ENCODE measurements at regions not wholly inside any gene's neighbourhood (a gene's known extent, or its start where the extent isn't known, plus 50 kb on each side); places are given as distances from the start of the nearest gene placed in this dataset.
"Not testable (repeated sequence)": the region's sequence is repeated elsewhere in the genome, so short reads cannot be mapped to it uniquely, and the experiment has no call there.

DNA sequence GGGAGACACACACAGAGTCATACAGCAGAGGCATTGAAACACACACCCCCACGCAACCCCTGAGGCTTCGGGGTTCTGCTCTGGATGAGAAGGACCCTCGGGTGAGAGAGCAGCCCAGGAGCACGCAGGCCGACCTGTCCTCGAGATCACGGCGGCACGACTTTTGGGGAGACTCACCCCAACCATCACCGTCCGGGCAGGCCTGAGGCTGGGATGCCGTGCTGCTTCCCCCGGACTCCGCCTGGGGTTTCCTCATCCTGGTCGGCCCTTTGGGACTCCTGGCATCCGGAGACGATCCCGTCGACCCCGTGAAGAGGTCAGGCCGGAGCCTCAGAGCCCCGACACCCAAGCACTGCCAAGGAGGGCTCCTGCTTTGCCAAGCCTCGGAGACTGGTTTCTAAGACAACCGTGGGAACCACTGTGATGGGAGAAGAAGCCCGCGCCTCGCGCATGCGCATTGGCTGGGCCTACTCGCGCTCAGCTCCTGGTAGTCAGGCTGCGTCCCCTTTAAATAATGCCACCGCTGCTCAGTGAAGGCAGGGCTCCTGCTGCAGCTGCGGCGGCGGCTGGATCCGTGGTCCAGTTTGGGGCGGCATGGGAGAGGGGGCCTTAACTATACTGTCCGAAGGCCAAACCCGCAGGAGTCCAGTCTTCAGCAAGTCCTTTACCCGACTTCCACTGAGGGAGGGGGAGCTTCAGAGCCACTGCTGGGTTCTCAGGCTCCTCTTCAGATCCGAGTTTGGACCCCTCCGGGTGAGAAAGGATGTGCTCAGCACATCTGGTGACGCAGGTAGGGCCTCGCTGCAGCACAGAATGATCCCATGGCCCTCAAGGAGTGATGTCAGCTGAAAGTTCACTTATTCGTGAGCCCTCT, 171.4 kb upstream of the ZNF337 start:
- peaks cover 33% of the 10 kb centered on the region for H3K4me1 Mint-ChIP-seq
- H3K4me3 Mint-ChIP-seq, result peak overlapping the region; percentile 63
- peaks cover 14% of the 10 kb centered on the region for H3K9me3 Mint-ChIP-seq
- H3K36me3 Mint-ChIP-seq (ENCODE audit: low read depth), result no peaks in the 10 kb centered on the region
- H3K27ac Mint-ChIP-seq, result no peak overlapping the region
- peak; percentile 75 for DNase-seq
- TF ChIP-seq, protein P1, sequence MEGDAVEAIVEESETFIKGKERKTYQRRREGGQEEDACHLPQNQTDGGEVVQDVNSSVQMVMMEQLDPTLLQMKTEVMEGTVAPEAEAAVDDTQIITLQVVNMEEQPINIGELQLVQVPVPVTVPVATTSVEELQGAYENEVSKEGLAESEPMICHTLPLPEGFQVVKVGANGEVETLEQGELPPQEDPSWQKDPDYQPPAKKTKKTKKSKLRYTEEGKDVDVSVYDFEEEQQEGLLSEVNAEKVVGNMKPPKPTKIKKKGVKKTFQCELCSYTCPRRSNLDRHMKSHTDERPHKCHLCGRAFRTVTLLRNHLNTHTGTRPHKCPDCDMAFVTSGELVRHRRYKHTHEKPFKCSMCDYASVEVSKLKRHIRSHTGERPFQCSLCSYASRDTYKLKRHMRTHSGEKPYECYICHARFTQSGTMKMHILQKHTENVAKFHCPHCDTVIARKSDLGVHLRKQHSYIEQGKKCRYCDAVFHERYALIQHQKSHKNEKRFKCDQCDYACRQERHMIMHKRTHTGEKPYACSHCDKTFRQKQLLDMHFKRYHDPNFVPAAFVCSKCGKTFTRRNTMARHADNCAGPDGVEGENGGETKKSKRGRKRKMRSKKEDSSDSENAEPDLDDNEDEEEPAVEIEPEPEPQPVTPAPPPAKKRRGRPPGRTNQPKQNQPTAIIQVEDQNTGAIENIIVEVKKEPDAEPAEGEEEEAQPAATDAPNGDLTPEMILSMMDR (IDR thresholded peaks at IDR 0.05), result no peak
- peaks cover 67% of the 10 kb centered on the region for H3K27me3 Mint-ChIP-seq (ENCODE audit: low read depth, poor library complexity)

DNA sequence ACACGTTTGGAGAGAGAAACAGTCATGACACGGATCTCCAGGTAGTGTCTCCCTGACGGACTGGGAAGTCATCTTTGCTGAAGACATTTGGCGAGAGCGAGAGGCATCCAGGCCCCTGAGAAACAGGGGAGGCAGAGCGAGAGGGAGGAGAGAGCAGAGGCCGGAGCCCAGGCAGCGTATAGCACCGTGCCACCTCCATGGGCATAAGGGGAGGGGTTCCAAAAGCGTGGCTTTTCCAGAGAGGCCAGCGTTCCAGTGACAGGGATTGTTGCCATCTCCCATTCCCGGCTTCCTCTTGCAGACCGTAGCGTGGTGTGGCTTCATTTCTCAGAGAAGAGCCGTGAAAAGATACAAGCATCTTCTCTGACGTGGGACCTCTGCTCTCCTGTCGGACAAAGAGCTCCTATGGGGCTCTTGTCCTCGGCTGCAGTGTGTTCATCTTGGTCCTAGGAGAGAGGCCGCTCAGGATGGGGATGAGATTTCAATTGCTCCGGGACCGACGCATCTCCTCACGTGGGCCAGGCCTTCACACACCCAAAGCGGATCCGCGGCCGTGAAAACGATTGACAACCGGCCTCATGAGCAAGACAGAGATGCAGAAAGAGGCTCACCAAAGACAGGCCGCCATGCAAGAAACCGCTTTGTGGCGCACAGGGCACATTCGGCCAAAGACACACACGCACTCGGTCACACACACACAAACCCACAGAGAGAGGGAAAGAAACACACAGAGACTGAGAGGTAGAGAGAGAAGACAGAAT, 170.5 kb upstream of the ZNF337 start:
- Mint-ChIP-seq H3K27me3 (ENCODE audit: low read depth, poor library complexity) (peaks cover 75% of the 10 kb centered on the region), H3K9me3 (peaks cover 14% of the 10 kb centered on the region), H3K4me3 (peak overlapping the region; percentile 63), H3K4me1 (peaks cover 41% of the 10 kb centered on the region)
- DNase-seq; H3K27ac Mint-ChIP-seq; H3K36me3 Mint-ChIP-seq (ENCODE audit: low read depth): not testable (repeated sequence)

DNA sequence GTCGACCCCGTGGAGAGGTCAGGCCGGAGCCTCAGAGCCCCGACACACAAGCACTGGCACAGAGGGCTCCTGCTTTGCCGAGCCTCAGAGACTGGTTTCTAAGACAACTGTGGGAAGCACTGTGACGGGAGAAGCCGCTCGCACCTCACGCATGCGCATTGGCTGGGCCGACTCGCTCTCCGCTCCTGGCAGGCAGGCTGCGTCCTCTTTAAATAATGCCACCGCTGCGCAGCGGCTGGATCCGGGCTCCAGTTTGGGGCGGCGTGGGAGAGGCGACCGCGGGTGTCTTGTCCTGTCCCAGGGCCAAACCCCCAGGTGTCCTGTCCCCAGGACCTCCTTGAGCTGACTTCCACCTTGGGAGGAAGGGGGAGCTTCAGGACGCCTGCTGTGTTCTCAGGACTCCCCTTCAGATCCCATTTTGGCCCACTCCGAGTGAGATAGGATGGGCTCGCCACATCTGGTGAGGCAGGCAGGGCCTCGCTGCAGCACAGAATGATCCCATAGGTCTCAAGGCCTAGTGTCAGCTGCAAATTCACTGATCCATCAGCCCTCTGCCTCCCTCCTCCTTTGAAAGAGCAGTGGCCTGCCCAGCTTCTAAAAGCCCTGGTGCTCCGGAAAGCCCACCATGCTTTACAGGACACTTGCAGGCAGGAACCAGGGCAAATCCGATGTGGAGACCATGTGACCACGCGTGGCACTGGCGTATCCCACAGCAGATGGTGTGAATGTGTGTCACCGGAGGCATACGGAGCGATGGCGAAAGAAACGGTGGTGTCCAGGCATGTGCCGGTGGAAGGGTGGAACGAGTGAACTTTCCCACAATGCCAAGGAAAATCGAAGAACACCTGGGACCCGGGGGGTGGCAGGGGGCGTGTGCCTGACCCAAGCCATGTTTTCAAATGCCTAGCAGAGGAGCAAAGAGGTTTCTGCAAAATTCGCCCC, 169.3 kb upstream of the ZNF337 start:
- no peaks in the 10 kb centered on the region for H3K36me3 Mint-ChIP-seq (ENCODE audit: low read depth)
- H3K27ac Mint-ChIP-seq, result no peak overlapping the region
- H3K4me1 Mint-ChIP-seq, result peaks cover 50% of the 10 kb centered on the region
- peak; percentile 78 for DNase-seq
- TF ChIP-seq, protein P1 (IDR thresholded peaks at IDR 0.05), result no peak
- peaks cover 82% of the 10 kb centered on the region for H3K27me3 Mint-ChIP-seq (ENCODE audit: low read depth, poor library complexity)
- H3K4me3 Mint-ChIP-seq, result peak overlapping the region; percentile 69
- H3K9me3 Mint-ChIP-seq, result peaks cover 14% of the 10 kb centered on the region

DNA sequence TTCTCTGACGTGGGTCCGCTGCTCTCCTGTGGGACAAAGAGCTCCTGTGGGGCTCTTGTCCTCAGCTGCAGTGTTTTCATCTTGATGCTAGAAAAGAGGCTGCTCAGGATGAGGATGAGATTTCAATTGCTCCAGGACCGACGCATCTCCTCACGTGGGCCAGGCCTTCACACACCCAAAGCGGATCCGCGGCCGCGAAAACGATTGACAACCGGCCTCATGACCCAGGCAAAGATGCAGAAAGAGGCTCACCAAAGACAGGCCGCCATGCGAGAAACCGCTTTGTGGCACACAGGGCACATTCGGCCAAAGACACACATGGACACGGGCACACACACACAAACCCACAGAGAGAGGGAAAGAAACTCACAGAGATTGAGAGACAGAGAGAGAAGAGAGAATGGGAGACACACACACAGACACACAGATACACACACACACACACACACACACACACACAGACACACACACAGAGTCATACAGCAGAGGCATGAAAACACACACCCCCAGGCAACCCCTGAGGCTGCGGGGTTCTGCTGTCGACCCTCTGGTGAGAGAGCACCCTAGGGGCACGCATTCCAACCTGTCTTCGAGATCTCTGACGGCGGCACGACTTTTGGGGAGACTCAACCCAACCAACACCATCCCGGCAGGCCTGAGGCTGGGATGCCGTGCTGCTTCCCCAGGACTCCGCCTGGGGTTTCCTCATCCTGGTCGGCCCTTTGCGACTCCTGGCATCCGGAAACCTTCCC, 168.5 kb upstream of the ZNF337 start:
- H3K36me3 Mint-ChIP-seq (ENCODE audit: low read depth); H3K27ac Mint-ChIP-seq; DNase-seq: not testable (repeated sequence)
- peaks cover 82% of the 10 kb centered on the region for H3K27me3 Mint-ChIP-seq (ENCODE audit: low read depth, poor library complexity)
- peaks cover 54% of the 10 kb centered on the region for H3K4me1 Mint-ChIP-seq
- H3K4me3 Mint-ChIP-seq, result peak overlapping the region; percentile 69
- peaks cover 14% of the 10 kb centered on the region for H3K9me3 Mint-ChIP-seq

DNA sequence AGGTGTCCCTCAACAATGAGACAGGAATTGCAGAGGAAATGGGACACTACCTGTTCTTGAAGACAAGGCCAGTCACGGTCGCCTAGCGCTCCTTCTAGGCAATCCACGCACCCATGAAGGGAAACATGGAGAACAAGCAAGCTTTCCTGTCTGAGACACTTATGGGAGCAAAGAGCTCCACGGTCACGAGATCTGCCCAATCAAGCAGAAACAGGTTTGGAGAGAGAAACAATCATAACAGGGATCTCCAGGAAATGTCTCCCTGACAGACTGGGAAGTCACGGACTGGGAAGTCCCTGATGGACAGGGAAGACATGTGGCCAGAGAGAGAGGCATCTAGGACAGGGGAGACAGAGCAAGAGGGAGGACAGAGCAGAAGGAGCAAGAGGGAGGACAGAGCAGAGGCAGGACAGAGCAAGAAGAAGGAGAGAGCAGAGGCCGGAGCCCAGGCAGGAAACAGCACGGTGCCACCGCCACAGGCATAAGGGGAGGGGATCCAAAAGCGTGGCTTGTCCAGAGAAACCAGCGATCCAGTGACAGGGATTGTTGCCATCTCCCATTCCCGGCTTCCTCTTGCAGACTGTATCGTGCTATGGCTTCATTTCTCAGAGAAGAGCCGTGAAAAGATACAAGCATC, 167.8 kb upstream of the ZNF337 start:
- TF ChIP-seq, protein P1 (IDR thresholded peaks at IDR 0.05), result no peak
- peaks cover 54% of the 10 kb centered on the region for H3K4me1 Mint-ChIP-seq
- peaks cover 15% of the 10 kb centered on the region for H3K9me3 Mint-ChIP-seq
- no peak for DNase-seq
- H3K27ac Mint-ChIP-seq, result no peak overlapping the region
- peaks cover 85% of the 10 kb centered on the region for H3K27me3 Mint-ChIP-seq (ENCODE audit: low read depth, poor library complexity)
- no peaks in the 10 kb centered on the region for H3K36me3 Mint-ChIP-seq (ENCODE audit: low read depth)
- peak overlapping the region; percentile 52 for H3K4me3 Mint-ChIP-seq

Data from nephron progenitor cell (in vitro differentiated cells).